HCT116 (cell line): ENCODE measurements at regions not wholly inside any gene's neighbourhood (a gene's known extent, or its start where the extent isn't known, plus 50 kb on each side); places are given as distances from the start of the nearest gene placed in this dataset.

Source experiments
- EGR1 ChIP-seq: IDR thresholded peaks from 2 replicates; pipeline ENCODE4 v1.6.1; 2012; ENCODE audit warnings: low read depth
- EZH2 ChIP-seq: fragments of 200-600 bp; sonication (generic); IDR thresholded peaks from 2 replicates; pipeline ENCODE4 v1.6.1; 2017; ENCODE audit warnings: antibody characterized with exemption, mixed run types
- POLR2A ChIP-seq: IDR thresholded peaks from 2 replicates; pipeline ENCODE4 v1.7.0; 2011; ENCODE audit warnings: borderline replicate concordance; ENCODE audit not compliant: insufficient read depth, insufficient read length; ENCODE audit errors: extremely low read depth
- POLR2AphosphoS5 ChIP-seq: IDR thresholded peaks from 2 replicates; pipeline ENCODE4 v1.6.1; 2011; ENCODE audit warnings: mild to moderate bottlenecking, low read depth, low read length, moderate library complexity
- TCF7L2 ChIP-seq: IDR thresholded peaks from 2 replicates; pipeline ENCODE4 v1.7.0; 2011; ENCODE audit warnings: borderline replicate concordance, inconsistent platforms; ENCODE audit not compliant: insufficient read depth, insufficient read length; ENCODE audit errors: extremely low read depth
- TF ChIP-seq, protein P1 (sequence below), 3 experiments: fragments of 200-600 bp in 1 of 3; sonication (generic) in 1 of 3; IDR thresholded peaks in 2 of 3; conservative IDR thresholded peaks in 1 of 3; 2 replicates each; pipeline ENCODE4 v1.5.1; 2012 to 2017; ENCODE audit warnings: low read depth in 2 of 3, low read length in 2 of 3, antibody characterized with exemption in 1 of 3, borderline replicate concordance in 1 of 3, control low read depth in 1 of 3, mild to moderate bottlenecking in 1 of 3, mixed read lengths in 1 of 3, mixed run types in 1 of 3, moderate library complexity in 1 of 3; ENCODE audit not compliant: insufficient read depth in 1 of 3

- no peak for TF ChIP-seq POLR2AphosphoS5
- TF ChIP-seq, protein P1, sequence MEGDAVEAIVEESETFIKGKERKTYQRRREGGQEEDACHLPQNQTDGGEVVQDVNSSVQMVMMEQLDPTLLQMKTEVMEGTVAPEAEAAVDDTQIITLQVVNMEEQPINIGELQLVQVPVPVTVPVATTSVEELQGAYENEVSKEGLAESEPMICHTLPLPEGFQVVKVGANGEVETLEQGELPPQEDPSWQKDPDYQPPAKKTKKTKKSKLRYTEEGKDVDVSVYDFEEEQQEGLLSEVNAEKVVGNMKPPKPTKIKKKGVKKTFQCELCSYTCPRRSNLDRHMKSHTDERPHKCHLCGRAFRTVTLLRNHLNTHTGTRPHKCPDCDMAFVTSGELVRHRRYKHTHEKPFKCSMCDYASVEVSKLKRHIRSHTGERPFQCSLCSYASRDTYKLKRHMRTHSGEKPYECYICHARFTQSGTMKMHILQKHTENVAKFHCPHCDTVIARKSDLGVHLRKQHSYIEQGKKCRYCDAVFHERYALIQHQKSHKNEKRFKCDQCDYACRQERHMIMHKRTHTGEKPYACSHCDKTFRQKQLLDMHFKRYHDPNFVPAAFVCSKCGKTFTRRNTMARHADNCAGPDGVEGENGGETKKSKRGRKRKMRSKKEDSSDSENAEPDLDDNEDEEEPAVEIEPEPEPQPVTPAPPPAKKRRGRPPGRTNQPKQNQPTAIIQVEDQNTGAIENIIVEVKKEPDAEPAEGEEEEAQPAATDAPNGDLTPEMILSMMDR (IDR thresholded peaks at IDR 0.05 in 2 of 3, conservative IDR thresholded peaks at IDR 0.05 in 1 of 3; ENCODE audit: borderline replicate concordance in 1 of 3, insufficient read depth in 1 of 3, low read depth in 2 of 3, low read length in 2 of 3), result no peak
- TF ChIP-seq TCF7L2, result no peak
- TF ChIP-seq POLR2A, result no peak
- no peak for TF ChIP-seq EZH2
- no peak for TF ChIP-seq EGR1
These were observed 101.7 kb downstream of the UBIAD1 start for GRCh38 chr1:11374748-11375110.
